HG02884 (cell line): ENCODE measurements at regions not wholly inside any gene's neighbourhood (a gene's known extent, or its start where the extent isn't known, plus 50 kb on each side); places are given as distances from the start of the nearest gene placed in this dataset.

ENCODE experiments used
- ATAC-seq: cut with Tn5 transposase; IDR thresholded peaks from one replicate; pipeline ENCODE4 v1.9.1; 2021; ENCODE audit warnings: mild to moderate bottlenecking, moderate library complexity; ENCODE audit not compliant: unreplicated experiment

DNA sequence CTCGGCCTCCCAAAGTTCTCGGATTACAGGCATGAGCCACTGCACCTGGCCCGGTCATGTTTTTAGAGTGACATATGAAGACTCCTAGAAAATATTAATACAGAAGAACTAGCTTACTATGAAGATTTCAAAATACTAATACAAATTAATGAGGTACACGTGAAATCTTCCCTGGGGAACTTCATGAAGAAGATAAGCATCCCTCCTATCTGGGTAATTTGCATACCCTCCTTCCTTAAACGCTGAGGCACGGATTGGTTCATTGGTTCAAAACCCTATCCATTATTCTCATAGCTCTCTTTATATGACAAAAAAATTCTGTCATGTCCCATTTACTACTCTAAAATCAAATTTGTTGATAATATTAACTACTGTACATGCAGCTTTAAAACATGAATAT lies 224.8 kb upstream of the KLF14 start:
- no peak for ATAC-seq

DNA sequence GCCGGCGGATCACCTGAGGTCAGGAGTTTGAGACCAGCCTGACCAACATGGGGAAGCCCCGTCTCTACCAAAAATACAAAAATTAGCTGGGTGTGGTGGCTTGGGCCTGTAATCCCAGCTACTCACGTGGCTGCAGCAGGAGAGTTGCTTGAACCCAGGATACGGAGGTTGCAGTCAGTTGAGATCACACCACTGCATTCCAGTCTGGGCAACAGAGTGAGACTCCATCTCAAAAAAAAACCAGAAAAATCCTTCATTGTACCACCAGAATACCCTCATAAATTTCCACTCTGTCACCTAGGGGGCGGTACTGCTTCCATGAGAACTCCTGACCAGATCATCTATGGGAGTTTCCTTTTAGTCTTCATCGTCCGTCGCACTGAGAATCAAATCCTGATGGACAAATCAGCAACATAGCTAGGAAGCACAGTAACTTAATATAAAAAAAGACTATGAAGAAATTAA lies 225.8 kb upstream of the KLF14 start:
- no peak for ATAC-seq

- no peak for ATAC-seq
Measured at GRCh38 chr7:130960208-130960988, 226.4 kb upstream of the KLF14 start.

DNA sequence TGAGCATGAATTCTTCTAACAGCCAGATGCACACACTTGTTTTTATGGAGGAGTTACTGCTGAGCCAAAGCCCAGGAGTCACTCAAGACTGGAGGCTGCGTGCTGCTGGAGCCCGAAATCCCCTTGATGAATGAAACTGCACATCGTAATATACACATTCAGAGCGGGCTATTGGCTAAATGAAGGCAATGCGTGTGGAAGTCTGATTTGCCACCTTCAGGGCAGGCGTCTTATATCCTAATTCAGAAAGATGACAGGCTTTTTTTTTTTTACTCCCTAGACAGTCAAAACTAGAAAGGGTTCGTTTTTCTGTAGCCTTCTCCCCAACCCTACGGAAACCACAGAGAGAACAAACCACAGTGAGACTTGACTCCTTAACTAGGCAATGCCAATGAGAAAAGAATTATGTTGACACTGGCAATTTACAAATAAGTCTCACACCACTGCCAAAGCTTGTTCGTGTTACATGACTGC lies 227.2 kb upstream of the KLF14 start:
- peak; percentile 72 for ATAC-seq

GRCh38 chr7:130962109-130962508 lies 228.1 kb upstream of the KLF14 start:
- ATAC-seq = no peak

GRCh38 chr7:130963339-130963738 lies 229.3 kb upstream of the KLF14 start:
- no peak for ATAC-seq

- no peak for ATAC-seq
Measured at GRCh38 chr7:130965515-130965914, 231.5 kb upstream of the KLF14 start.

DNA sequence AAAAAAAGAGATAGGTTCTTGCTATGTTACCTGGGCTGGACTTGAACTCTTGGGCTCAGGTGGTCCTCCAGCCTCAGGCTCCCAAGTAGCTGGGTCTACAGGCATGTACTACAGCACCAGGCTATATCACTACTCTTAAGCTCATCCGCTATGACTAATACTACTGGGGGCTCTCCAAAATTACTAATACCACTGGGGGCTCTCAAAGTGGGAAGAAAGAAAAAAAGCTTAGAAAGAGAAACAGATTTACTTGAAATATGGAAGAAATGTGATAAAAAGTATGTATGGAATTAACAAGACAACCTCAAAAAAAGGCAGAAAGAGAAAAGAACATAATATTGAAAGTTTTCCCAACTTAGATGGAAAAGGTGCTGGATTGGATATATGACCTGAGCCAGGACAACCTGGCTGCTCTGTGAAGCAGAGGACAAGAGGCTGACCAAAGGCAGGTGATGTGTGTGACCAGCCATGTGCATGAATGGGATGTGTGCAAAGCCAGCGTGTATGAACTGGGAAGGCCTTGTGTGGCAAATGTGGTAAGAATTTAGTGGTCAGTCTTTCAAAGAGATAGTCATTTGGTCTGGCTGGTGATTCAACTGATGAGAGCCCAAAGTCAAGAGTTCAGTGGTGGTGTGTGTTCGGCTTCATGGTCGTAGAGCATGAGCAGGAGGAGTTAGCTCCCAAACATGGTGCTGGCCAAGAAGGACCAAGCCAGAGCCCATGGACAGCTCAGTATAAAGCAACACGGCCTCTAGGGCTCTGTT lies 232.4 kb upstream of the KLF14 start:
- ATAC-seq = no peak

DNA sequence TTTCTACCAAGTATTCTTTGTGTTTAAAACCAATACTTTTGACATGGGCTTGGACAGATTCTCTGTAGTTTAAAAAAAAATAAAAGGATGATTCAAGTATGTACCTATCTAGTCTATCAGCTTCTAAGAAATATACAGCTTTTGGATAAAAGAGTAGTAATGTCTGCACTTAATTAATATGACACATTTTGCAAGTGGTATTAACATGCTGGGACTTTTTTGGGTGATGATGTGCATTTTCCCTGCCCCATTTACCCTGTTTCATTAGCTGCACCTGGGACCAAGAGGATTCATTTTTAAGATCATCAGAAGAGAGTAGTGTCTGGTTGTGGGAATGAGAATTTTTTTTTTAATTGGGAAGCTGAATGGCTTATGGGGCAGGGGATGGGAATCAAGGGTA lies 236.2 kb upstream of the KLF14 start:
- ATAC-seq = no peak

- ATAC-seq = no peak
Measured at GRCh38 chr7:130970696-130971095, 236.7 kb upstream of the KLF14 start.

DNA sequence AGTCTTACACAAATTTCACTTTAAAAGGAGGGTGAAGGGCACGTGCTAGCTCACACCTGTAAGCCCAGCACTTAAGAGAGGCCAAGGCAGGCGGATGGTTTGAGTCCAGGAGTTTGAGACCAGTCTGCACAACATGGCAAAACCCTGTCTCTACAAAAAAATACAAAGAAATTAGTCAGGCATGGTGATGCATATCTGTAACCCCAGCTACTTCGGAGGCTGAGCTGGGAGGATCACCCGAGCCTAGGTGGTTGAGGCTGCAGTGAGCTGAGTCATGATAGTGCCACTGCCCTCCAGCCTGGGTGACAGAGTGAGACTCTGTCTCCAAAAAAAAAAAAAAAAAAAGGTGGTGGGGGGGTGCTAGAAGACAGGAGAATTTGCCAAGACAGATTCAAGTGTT lies 237.3 kb upstream of the KLF14 start:
- no peak for ATAC-seq

DNA sequence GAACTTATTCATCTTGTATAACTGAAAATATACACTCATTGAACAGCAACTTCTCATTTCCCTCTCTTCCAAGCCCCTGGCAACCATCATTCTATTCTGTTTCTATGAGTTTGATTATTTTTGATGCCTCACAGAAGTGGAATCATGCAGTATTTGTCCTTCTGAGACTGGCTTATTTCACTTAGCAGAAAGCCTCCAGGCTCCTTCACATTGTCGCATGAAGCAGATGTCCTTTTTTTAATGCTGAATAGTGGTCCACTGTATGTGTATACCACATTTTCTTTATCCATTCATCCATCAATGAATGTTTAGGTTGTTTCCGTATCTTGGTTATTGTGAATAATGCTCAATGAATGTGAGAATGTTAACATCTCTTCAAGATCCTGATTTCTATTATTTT lies 238.2 kb upstream of the KLF14 start:
- ATAC-seq = no peak

- no peak for ATAC-seq
Measured at GRCh38 chr7:130973637-130974036, 239.6 kb upstream of the KLF14 start.

DNA sequence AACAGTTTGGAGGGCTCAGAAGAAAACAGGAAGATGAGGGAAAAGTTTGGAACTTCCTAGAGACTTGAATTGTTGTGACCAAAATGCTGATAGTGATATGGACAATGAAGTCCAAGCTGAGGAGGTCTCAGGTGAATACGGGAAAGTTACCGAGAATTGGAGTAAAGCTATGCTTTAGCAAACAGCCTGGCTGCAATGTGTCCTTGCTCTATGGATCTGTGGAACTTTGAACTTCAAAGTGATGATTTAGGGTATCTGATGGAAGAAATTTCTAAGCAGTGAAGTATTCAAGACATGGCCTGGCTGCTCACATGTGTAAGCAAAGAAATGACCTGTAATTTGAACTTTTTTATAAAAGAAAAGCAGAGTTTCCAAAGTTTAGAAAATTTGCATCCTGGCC lies 240.2 kb upstream of the KLF14 start:
- no peak for ATAC-seq

- ATAC-seq = no peak
Measured at GRCh38 chr7:130974794-130975193, 240.8 kb upstream of the KLF14 start.

DNA sequence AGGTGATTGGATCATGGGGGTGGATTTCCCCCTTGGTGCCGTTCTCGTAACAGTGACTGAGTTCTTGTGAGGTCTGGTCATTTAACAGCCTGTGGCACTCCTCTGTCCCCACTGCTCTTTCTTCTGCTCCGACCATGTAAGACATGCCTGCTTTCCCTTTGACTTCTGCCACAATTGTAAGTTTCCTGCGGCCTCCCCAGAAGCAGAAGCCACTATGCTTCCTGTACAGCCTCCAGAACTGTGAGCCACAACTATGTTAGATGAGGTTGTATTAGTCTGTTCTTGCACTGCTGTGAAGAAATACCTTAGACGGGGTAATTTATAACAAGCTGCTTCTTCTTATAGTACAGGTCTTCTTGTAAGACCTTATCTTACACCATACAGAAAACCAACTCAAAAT lies 241.7 kb upstream of the KLF14 start:
- ATAC-seq = no peak

DNA sequence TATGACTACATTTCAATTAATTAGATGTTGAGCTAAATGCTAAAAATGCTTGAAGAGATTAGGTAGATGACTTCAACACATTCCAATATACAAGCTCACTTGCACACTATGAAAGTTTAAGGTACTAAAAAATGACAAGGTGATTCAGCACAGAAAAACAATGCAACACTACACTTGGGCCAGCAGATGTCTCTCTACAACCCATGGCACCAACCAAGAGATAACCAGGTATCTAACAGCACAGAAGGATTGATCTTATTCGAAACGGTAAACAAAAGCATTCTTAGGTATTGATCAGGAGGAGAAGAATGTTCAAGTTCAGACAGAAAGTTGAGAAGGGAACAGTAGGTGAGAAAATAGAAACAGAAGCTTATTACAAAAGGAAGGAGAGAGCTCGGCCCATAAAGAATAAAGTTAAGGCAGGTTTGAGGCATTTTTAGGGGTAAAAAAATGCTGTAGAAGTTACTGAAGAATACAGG lies 248.2 kb upstream of the KLF14 start:
- ATAC-seq = no peak

DNA sequence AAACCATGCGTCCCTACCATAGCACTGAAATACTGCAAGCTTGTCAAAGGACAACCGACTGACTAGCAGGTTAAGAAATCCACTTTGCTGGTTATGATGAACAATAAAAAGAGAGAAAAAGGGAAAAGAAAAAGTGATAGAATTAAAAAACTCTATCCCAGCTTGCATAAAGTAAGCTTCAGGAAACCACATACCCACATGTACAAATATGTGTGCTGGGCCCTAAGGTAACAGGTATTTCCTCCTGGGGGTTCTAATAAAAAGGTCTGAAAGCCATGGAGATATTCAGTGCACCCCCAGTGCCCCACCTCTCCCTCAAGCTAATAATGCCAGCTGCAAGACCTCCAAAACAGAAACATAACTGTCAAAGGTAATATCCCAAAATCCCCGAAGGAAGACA lies 248.6 kb upstream of the KLF14 start:
- ATAC-seq = no peak

DNA sequence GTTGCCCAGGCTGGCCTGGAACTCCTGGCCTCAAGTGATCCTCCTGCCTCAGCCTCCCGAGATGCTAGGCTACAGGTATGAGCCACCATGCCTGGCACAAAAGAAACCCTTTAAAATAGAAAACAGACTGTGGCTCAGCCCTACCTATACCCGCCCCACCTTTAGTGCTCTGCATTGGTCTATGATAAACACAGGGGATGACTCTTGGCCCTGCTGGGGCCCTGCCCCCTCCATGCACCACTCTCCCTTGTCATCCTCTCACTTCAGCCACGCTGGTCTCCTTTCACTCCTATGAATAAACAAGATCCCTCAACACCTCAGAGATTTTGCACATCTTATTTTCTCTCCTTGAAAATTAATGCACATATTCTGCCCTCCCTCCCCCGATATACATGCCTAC lies 251.4 kb upstream of the KLF14 start:
- ATAC-seq = no peak

- ATAC-seq = no peak
Measured at GRCh38 chr7:130986261-130986690, 252.3 kb upstream of the KLF14 start.

- ATAC-seq = no peak
Measured at GRCh38 chr7:130987092-130987491, 253.1 kb upstream of the KLF14 start.

DNA sequence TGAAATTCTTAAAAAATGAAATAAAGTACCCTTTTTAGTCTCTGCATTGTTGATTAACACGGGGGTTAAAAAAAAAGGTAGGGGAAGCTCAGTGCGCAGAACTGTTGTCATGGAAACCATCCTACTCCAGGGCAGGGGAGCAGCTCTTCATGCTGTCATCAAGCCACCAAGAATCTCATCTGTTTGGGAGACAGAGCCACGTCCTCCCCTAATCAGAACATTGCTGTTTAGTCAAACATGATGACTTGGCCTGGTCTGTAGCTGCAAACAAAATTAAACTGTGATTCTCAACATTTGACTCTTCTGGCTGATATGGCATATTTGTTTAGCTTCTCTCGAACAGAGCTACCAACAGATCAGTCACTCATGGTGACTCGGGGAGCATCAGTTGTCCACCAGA lies 254.4 kb upstream of the KLF14 start:
- ATAC-seq = no peak
